GM12864 (cell line): ENCODE measurements at regions not wholly inside any gene's neighbourhood (a gene's known extent, or its start where the extent isn't known, plus 50 kb on each side); places are given as distances from the start of the nearest gene placed in this dataset.

Experiments
- DNase-seq: peaks from one replicate; pipeline ENCODE4 v3.0.0-alpha.2; 2011; ENCODE audit warnings: low read depth
- H3K4me3 ChIP-seq: 2 replicates; pipeline ENCODE4 v1.5.1; 2011; ENCODE audit warnings: mild to moderate bottlenecking, low read depth, low read length, control low read depth
- TF ChIP-seq, protein P1 (sequence below): IDR thresholded peaks from 2 replicates; pipeline ENCODE4 v1.5.1; 2011; ENCODE audit warnings: low read depth, mild to moderate bottlenecking, moderate library complexity, low read length, control low read depth, inconsistent platforms; ENCODE audit errors: missing control alignments

DNA sequence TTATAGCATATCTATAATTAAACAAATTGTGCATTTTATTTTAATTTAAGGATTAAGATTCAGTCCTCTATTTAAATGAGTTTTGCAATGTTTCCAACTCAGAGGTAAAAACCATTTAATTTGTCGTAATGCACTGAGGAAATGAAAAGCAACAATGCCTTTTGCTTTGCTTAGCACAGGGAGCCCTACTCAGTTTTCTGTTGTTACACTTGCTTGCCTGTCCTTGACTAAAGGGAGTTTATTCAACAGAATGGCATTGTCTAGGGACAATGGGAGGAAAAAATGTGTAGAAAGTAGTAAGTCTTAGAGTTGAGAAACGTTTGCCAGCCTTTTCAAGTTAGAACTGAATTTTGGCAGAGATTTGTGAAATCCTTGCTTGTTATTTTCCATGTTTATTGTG, 734.2 kb upstream of the ANO3 start:
- no peak overlapping the region for H3K4me3 ChIP-seq
- no peak for DNase-seq
- TF ChIP-seq, protein P1, sequence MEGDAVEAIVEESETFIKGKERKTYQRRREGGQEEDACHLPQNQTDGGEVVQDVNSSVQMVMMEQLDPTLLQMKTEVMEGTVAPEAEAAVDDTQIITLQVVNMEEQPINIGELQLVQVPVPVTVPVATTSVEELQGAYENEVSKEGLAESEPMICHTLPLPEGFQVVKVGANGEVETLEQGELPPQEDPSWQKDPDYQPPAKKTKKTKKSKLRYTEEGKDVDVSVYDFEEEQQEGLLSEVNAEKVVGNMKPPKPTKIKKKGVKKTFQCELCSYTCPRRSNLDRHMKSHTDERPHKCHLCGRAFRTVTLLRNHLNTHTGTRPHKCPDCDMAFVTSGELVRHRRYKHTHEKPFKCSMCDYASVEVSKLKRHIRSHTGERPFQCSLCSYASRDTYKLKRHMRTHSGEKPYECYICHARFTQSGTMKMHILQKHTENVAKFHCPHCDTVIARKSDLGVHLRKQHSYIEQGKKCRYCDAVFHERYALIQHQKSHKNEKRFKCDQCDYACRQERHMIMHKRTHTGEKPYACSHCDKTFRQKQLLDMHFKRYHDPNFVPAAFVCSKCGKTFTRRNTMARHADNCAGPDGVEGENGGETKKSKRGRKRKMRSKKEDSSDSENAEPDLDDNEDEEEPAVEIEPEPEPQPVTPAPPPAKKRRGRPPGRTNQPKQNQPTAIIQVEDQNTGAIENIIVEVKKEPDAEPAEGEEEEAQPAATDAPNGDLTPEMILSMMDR: no peak

DNA sequence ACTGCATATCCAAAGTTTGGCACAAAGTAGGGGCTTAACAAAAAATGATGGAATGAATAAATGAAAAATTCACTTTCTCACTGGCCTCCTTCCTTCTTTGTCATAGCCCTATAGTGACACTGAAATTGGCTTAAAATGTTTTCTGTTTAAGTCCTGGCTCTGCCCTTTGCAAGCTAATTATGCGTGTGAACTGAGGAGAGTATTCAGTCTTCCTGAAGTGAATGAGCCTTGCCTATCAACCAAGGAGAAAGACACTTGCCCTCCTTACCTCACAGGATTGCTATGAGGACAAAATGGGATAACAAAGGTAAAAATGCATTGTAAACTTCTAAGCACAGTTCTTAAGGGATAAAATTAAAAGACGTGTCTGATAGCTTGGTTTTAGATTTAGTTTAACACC, 729.8 kb upstream of the ANO3 start:
- no peak for DNase-seq
- TF ChIP-seq, protein P1: no peak

DNA sequence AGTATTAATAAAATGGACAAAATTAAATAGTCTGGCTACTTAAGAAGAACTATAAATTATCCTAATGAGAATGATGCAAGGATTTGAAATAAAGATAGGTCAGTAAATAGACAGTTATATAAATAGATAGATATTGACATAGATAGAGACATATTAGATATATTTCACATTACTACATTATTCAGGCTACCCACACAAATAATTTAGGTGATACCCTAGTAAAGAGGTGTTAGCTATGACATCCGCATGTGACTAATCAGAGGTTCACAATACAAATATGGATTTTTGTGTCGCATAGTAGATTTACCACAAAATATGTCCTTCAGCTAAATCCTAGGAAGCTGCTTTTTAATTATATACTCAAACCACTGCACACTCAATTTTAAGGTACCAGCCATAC, 729.0 kb upstream of the ANO3 start:
- no peak overlapping the region for H3K4me3 ChIP-seq
- TF ChIP-seq, protein P1: no peak
- no peak for DNase-seq

More for the DNA sequence above, 729.8 kb upstream of the ANO3 start:
- no peak overlapping the region for H3K4me3 ChIP-seq

DNA sequence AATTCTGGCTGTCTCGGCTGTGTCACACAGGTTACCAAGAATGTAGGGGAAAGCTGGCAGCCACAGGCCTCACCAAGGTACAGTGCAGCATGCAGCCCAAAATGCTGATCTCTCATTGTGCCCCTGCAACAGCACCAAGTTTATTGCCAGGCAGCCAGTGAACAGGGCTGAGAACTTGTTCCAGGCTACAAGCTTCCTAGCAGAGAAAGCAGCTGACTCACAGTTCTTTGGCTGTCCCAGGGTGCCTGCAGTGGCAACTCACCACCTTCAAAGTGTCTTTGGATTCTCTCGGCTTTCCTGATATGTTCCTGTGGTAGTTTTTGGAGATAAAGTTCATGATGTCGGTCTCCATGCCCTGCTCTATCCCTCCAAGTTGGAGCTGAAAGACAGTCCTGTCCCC, 719.1 kb upstream of the ANO3 start:
- DNase-seq: no peak
- TF ChIP-seq, protein P1: no peak
- no peak overlapping the region for H3K4me3 ChIP-seq

DNA sequence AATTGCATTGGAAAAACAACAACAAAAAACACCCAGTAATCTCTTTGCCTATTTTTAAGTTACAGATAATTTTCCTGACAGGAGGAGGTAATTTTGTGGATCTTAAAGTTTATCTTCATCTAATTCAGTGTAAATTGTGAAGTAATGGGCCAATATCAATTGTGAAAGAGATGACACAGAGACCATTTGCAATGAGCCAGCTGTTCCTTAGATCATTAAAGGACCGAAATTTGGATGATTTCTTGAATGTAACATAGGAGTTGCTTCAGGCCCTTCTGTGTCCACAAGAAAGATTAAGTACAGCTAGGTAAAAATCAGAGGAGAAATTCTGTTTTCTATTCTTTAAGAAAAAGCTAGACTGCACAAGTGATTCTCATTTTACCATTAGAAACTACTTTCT, 718.5 kb upstream of the ANO3 start:
- DNase-seq: no peak
- TF ChIP-seq, protein P1: no peak
- no peak overlapping the region for H3K4me3 ChIP-seq

DNA sequence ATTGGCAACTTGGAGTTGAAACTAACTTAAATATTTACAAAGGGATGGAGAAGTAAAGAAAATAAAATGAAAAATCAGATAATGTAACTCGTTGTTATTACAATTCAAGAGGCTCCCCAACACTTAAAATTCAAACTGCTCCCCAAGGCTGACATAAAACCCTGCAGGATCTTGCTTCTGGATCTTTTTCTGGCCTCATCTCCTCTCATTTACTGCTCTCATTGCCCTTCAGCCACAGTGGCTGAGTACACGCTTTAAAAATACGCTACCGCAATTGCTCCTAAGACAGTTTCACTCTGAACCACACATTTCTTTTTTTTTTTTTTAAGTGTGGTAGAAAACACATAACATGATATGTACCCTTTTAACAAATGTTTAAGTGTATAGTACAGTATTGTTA, 718.1 kb upstream of the ANO3 start:
- TF ChIP-seq, protein P1: no peak
- DNase-seq: no peak

DNA sequence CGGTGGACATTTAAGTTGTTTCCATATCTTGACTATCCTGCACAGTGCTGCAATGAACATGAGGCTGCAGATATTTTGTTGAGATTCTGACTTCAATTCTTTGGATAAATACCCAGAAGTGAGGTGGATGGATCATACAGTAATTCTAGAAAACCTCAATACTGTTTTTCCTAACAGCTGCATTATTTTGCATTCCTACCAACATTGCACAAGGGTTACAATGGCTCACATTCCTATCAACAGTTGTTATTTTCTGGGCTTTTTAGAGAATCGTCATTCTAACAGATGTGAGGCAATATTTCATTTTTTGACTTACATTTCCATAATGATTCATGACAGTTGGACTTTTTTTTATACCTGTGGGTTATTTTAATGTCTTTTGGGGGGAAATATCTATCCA, 716.9 kb upstream of the ANO3 start:
- DNase-seq: no peak
- H3K4me3 ChIP-seq: no peak overlapping the region
- TF ChIP-seq, protein P1: no peak

More for the DNA sequence above, 718.1 kb upstream of the ANO3 start:
- H3K4me3 ChIP-seq: no peak overlapping the region
